GM18508 (cell line): ENCODE measurements at regions not wholly inside any gene's neighbourhood (a gene's known extent, or its start where the extent isn't known, plus 50 kb on each side); places are given as distances from the start of the nearest gene placed in this dataset.
"Not testable (repeated sequence)": the region's sequence is repeated elsewhere in the genome, so short reads cannot be mapped to it uniquely, and the experiment has no call there.

ENCODE experiments used
- ATAC-seq: cut with Tn5 transposase; IDR thresholded peaks from one replicate; pipeline ENCODE4 v1.9.1; 2021; ENCODE audit warnings: moderate number of reproducible peaks; ENCODE audit not compliant: insufficient read depth, unreplicated experiment

GRCh38 chr17:445839-446238 lies 93.2 kb upstream of the RPH3AL start, which contains the start of gene RFLNB:
TSS of gene RFLNB (minus strand) at chr17:445939.
- not testable (repeated sequence) for ATAC-seq

DNA sequence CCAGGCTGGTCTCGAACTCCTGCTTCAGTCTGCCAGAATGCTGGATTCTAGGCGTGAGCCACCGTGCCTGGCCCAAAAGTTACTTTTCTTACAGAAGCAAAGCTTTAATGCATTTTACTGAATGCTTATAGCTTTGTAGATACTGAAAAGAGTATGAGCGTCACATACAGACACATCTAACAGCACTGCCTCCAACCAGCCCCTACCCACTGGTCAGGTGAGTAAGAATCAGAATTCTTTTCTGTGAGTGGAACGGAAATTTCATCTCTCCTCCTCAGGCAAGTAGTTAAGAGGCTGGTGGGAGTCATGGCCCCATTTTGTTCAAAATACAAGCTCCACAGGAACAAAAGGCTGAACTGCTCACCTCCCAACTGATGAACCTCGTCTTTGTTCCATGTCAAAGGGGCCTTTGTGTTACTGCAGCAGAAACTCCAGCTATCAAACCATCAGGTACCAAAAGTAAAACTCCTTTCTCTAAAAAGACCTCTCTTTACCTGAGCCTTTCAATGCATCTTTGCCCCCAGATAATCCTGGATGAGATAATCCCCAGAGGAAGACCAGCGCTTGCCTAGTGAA lies 92.4 kb upstream of the RPH3AL start:
- ATAC-seq: no peak

DNA sequence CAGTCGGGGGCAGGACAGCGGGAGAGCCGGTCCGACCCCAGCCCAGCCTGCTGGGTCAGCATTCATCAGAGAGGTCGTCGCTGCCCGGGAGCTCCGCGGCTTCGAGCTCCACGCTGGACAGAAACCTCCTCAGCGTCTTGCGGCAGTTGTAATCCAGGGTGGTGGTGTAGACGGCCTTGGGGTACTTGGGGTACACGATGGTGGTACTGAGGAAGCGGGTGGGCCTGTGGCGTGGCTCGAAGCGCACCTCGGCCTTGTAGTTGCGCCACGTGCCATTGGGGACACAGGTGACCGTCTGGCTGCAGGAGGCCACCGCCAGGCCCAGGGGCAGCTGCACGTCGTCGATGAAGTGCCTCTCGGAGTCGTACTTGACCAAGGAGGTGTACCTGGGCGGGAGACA lies 90.5 kb upstream of the RPH3AL start:
- no peak for ATAC-seq

DNA sequence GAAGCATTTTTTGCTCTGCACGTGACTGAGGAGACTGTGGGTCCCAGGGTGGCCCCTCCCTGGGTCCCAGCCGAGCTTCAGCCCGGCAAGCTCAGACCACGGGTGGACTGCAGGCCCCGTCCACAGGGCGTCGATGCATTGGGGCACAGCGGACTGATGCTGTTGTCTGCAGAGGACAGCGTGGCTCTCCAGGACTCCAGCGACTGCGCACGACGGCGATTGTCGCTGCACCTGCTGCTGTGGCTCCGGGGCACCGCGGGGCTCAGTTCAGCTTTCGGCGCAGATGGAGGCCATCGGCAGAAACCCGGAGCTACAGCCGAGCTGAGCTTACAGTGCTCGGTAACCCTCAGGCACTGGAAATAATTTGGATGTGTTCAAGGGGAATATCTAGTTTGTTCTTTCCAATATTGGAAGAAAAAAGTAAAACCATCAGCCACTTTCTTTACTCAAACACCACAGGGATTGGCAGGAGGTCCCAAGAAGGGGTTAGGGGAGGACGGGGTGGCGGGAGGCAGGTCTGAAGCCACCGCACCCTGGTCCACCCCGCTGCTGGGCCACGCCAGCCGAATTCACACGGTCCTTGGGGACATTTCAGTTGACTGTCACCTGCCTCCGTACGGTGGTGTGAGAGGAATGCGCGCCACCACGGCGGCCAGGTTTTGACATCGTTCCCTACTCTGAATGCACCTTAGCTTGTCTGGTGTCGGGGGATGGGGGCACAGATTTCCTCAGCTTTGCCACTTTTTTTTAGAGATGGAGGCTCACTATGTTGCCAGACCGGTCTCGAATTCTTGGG lies 88.7 kb upstream of the RPH3AL start:
- no peak for ATAC-seq

DNA sequence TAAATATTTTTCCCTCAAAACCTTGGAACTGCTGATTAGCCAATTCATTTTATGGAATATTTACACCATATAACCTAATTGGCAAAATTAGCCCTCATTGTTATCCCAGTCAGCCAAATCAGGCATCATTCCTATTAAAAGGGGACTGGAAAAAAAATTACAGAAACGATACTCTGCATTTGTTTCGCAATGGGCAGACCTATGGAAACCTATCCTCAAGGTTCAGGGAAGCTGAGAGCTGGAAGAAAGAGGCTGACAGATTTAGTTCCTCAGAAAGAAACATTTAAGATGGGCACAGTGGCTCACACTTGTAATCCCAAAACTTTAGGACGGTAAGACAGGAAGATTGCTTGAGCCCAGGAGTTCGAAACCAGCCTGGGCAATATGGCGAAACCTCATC lies 85.6 kb upstream of the RPH3AL start:
- no peak for ATAC-seq

GRCh38 chr17:437545-437944 lies 84.9 kb upstream of the RPH3AL start:
- no peak for ATAC-seq

DNA sequence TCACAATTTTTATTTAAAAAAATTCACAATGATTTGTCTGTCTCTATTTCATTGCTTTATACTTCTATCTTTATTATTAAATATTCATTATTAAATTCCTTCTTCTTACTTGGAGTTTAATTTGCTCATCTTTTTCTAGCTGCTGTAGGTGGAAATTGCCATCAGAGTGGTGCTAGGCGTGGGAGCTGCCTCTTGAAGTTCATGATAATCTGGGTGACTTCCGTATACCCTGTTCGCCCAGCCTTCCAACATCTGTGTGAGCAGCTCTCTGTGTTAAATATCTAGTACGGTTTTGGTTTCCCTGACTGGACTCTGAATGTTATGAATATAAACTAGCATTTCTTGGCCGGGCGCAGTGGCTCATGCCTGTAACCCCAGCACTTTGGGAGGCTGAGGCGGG lies 84.0 kb upstream of the RPH3AL start:
- ATAC-seq: no peak

- not testable (repeated sequence) for ATAC-seq
These were observed 79.9 kb upstream of the RPH3AL start for GRCh38 chr17:432471-432870.

- ATAC-seq: no peak
These were observed 78.9 kb upstream of the RPH3AL start for GRCh38 chr17:431494-431893.

- ATAC-seq: no peak
These were observed 77.0 kb upstream of the RPH3AL start for GRCh38 chr17:429589-429988.

GRCh38 chr17:428414-428813 lies 75.8 kb upstream of the RPH3AL start:
- ATAC-seq: no peak

DNA sequence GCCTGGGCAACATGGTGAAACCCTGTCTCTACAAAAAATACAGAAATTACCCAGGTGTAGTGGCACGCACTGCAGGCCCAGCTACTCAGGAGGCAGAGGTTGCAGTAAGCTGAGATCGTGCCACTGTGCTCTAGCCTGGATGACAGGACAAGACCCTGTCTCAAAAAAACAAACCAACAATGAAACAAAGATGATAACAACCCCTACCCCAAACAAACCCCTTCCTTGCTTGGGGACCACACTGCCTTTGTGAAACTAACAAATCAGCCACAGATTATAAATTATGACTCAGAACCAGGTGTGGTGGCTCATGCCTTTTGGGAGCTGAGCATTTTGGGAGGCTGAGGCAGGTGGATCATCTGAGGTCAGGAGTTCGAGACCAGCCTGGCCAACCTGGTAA lies 75.3 kb upstream of the RPH3AL start:
- ATAC-seq: no peak

- no peak for ATAC-seq
These were observed 74.7 kb upstream of the RPH3AL start for GRCh38 chr17:427327-427726.

DNA sequence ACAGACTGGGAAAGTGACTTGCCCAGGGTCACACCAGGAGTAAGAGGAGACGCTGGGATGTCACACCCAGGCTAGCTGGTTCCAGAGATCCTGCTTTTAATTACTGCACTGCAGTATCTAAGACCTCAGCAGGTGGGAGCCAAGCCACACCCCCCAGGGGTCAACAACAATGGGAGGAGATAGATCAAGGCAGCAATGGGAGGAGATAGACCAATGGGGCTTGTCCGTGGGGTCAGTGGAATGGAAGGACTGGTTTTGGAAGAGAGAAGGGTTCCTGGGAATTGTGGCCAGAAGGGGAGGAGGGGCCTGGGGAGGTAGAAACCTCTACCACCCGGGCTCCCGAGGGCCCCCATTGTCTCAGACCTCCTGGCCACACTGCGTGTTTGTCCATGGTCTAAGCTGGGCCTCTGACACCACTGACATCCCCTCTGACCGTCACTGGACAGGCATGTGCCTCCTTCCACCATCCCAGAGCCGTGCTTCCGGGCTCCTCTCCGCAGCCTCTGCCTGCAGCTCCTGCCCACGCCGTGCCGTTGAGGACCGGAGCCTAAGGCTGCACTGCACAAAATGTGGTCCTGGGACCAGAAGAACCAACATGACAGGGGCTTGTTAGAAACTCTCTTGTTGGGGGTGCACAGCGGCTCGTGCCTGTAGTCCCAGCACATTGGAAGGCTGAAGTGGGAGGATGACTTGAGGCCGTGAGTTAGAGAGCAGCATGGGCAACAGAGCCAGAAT lies 69.8 kb upstream of the RPH3AL start:
- no peak for ATAC-seq

- no peak for ATAC-seq
These were observed 68.0 kb upstream of the RPH3AL start for GRCh38 chr17:420479-421175.

DNA sequence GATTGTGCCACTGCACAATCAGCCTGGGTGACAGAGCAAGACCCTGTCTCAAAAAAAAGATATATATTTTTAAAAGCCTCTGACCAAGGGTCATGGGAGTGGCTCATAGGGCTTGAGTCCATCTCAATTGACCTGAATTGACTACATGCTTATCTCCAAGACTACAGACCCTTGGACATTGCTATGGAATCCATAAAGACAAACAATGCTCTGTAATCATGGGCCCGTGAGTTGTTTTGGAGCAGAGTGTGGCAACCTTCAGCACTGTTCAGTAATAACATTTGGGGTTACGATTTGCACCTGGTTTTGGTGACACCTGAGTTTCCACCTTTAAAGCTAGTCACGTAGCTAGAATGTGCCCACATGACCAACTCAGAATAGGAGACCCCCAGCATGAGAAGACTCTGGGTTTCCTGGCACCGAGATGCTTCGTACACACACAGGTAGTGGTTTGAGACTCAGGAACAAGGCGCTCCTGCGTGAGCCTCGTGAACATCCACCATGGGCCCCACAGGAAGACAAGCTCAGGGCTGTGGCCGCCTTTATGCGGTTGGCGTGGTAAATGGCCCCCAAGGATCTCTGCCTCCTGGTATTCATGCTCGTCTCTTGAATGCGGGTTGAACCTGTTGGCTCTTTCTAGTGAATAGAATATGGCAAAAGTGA lies 66.6 kb upstream of the RPH3AL start:
- no peak for ATAC-seq

- ATAC-seq: no peak
These were observed 65.8 kb upstream of the RPH3AL start for GRCh38 chr17:418421-418751.

DNA sequence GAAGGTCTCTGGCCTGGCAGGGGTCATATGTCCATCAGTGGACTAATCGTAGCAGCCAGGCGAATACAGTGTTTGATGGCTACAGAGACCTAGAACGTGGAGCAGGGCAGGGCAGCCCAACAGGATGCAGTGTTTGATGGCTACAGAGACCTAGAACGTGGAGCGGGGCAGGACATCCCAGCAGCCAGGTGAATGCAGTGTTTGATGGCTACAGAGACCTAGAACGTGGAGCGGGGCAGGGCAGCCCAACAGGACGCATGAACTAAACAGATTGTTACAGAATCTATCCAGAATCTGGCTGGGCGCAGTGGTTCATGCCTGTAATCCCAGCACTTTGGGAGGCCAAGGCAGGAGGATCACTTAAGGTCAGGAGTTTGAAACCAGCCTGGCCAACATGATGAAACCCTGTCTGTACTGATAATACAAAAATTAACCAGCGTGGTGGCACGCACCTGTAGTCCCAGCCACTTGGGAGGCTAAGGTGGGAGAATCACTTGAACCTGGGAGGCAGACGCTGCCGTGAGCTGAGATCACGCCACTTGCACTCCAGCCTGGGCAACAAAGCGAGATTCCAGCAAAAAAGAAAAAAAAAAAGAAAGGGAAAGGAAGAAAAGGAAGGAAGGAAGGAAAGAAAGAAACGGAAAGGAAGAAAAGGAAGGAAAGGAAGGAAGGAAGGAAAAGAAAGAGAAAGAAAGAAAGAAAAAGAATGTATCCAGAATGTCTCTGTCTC lies 65.2 kb upstream of the RPH3AL start:
- ATAC-seq: no peak

DNA sequence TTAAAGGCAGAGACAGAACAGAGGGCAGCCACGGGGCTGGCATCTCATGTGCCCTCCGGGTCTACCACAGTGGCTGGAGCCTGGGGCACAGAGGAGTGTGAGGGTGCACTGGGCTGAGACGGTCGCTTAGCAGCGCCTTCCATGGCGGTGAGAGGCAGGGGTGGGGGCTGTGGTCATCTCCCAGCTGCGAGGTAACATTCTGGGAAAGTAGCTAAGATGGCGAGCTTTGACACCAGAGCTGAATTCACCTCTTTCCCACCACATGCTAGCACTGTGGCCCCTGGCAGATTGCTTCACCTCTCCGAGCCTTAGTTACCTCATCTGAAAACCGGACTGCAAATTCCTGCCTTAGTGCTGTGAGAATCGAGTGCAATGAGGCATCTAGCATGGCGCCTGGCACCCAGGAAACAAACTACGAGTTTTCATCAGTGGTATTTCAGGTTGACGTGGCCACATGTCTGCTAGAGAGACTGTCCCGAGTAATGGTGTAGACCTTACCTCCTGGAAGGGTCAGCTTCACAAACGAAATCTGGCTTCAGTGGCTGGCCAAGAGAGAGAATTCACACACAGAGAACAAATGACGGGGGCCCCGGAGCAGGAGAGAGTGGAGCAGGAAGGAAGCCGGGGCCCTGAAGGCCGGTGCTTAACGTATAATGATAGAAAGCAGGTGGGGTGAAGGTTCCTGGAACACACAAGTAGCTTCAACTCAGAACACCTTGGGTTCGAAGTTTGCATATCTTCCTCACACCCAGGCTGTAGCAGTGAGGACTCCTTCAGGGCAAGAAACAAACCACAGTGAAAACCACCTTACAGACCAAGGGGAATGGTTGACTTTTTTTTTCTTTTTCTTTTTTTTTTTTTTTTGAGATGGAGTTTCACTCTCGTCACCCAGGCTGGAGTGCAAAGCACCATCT lies 63.9 kb upstream of the RPH3AL start:
- no peak for ATAC-seq
